A673 (cell line): ENCODE measurements at regions not wholly inside any gene's neighbourhood (a gene's known extent, or its start where the extent isn't known, plus 50 kb on each side); places are given as distances from the start of the nearest gene placed in this dataset.

ENCODE experiments used
- BruUV-seq: library from RNA; stranded (reverse); fragments of 400-500 nt; replicated peaks from 2 replicates; lab custom pipeline; 2021; lab: Mats Ljungman, UMichigan
- CTCF ChIA-PET: fragments of 300-600 bp; sonication (Branson Sonifier 250); formaldehyde crosslinking; loops from one replicate; lab custom pipeline; 2022; ENCODE audit warnings: antibody characterized with exemption; lab: Charles Lee
- POLR2A ChIA-PET: fragments of 300-600 bp; sonication (Branson Sonifier 250); formaldehyde crosslinking; loops from one replicate; lab custom pipeline; 2022; ENCODE audit warnings: antibody characterized with exemption; ENCODE audit not compliant: low non-redundant PET; lab: Charles Lee
- DNase-seq: peaks from one replicate; pipeline ENCODE4 v3.0.0-alpha.2; 2015; ENCODE audit warnings: low spot score
- H3K27ac ChIP-seq: fragments of 200-600 bp; sonication (generic); 2 replicates; pipeline ENCODE4 v1.5.1; 2016; ENCODE audit warnings: mixed run types, low read depth, mild to moderate bottlenecking, mixed read lengths, antibody characterized with exemption, low read length; ENCODE audit not compliant: poor library complexity, severe bottlenecking
- H3K27me3 ChIP-seq: fragments of 200-600 bp; sonication (generic); replicated peaks from 2 replicates; pipeline ENCODE4 v1.6.1; 2017; ENCODE audit warnings: mixed run types, low read depth, mild to moderate bottlenecking, mixed read lengths, antibody characterized with exemption, low read length; ENCODE audit not compliant: insufficient read depth, poor library complexity
- H3K36me3 ChIP-seq: fragments of 200-600 bp; sonication (generic); 2 replicates; pipeline ENCODE4 v1.6.1; 2016; ENCODE audit warnings: mixed run types, mild to moderate bottlenecking, mixed read lengths, antibody characterized with exemption, low read length; ENCODE audit not compliant: insufficient read depth, poor library complexity, severe bottlenecking
- H3K4me1 ChIP-seq: fragments of 200-600 bp; sonication (generic); 2 replicates; pipeline ENCODE4 v1.6.1; 2017; ENCODE audit warnings: mixed run types, mild to moderate bottlenecking, mixed read lengths, antibody characterized with exemption, low read length; ENCODE audit not compliant: insufficient read depth, poor library complexity, severe bottlenecking
- H3K4me3 ChIP-seq: fragments of 200-600 bp; sonication (generic); 2 replicates; pipeline ENCODE4 v1.5.1; 2016; ENCODE audit warnings: low read depth, mixed run types, mild to moderate bottlenecking, mixed read lengths, low read length; ENCODE audit not compliant: poor library complexity, severe bottlenecking
- H3K9me3 ChIP-seq: fragments of 200-600 bp; sonication (generic); 2 replicates; pipeline ENCODE4 v1.6.1; 2016; ENCODE audit warnings: mixed run types, low read depth, mild to moderate bottlenecking, mixed read lengths, antibody characterized with exemption, low read length; ENCODE audit not compliant: poor library complexity, severe bottlenecking
- EZH2 ChIP-seq: fragments of 200-600 bp; sonication (generic); IDR thresholded peaks from 2 replicates; pipeline ENCODE4 v1.6.1; 2017; ENCODE audit warnings: borderline replicate concordance, low read depth, mild to moderate bottlenecking, mixed read lengths, antibody characterized with exemption, low read length; ENCODE audit not compliant: poor library complexity, severe bottlenecking
- intact Hi-C: fragments of 100-400 bp; cut with micrococcal nuclease; formaldehyde crosslinking; loops from one replicate; pipeline ENCODE4 v1.10.0; 2022; ENCODE audit not compliant: unreplicated experiment
- TF ChIP-seq, protein P1 (sequence below): fragments of 300-800, 200-600 bp; sonication (generic); conservative IDR thresholded peaks from 2 replicates; pipeline ENCODE4 v1.5.1; 2017; ENCODE audit warnings: low read depth, mild to moderate bottlenecking, antibody characterized with exemption, low read length, moderate library complexity, mixed read lengths

DNA sequence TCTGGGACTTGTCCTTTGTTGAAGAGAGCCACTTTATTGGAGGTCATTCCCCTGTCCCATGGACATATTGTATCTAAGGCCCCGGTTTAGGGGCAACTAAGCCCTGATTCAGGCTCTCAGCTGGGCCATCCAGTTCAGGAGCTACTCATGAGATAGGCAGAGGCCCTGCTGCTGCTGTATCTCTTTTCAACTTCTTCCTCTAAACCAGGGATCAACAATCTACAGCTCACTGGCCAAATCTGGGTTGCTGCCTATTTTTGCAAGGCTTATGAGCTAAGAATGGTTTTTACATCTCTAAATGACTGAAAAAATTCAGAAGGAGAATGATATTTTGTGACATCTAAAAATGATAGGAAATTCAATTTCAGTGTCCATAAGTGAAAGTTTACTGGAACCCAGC is 166.8 kb upstream of the GLI3 start:
- intact Hi-C loops: no loop called here
- Histone ChIP-seq H3K27me3 (no peaks in the 10 kb centered on the region), H3K36me3 (no peaks in the 10 kb centered on the region), H3K27ac (no peak overlapping the region), H3K4me3 (no peak overlapping the region), H3K4me1 (no peaks in the 10 kb centered on the region), H3K9me3 (no peaks in the 10 kb centered on the region)
- BruUV-seq: no TSS peak
- DNase-seq: no peak
- ChIA-PET POLR2A (no interaction called here), CTCF (no interaction called here)
- TF ChIP-seq, protein P1, sequence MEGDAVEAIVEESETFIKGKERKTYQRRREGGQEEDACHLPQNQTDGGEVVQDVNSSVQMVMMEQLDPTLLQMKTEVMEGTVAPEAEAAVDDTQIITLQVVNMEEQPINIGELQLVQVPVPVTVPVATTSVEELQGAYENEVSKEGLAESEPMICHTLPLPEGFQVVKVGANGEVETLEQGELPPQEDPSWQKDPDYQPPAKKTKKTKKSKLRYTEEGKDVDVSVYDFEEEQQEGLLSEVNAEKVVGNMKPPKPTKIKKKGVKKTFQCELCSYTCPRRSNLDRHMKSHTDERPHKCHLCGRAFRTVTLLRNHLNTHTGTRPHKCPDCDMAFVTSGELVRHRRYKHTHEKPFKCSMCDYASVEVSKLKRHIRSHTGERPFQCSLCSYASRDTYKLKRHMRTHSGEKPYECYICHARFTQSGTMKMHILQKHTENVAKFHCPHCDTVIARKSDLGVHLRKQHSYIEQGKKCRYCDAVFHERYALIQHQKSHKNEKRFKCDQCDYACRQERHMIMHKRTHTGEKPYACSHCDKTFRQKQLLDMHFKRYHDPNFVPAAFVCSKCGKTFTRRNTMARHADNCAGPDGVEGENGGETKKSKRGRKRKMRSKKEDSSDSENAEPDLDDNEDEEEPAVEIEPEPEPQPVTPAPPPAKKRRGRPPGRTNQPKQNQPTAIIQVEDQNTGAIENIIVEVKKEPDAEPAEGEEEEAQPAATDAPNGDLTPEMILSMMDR: no peak
- no peak for TF ChIP-seq EZH2

DNA sequence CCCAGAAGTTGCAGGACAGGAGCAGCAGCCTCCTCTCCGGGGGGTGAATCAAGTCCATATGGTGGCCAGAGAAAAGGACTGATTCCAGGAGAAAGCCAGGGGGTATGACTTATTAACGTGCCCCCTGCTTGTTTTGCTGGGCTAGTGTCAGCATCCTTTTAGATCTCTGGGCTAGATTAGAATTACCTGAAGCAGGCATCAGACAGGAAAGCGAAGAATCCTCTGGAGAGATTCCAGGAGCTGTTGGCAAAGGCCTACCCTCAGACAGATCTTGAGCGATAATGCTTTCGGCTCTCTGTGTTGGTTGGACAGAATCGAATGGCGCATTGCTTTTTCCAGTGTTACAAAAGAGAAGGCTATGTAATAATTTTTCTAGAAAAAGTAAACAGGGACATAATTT is 164.0 kb upstream of the GLI3 start:
- intact Hi-C loops: no loop called here
- Histone ChIP-seq H3K4me3 (no peak overlapping the region), H3K36me3 (no peaks in the 10 kb centered on the region), H3K9me3 (no peaks in the 10 kb centered on the region), H3K27ac (no peak overlapping the region), H3K4me1 (no peaks in the 10 kb centered on the region), H3K27me3 (no peaks in the 10 kb centered on the region)
- POLR2A ChIA-PET: no interaction called here
- BruUV-seq: no TSS peak
- TF ChIP-seq, protein P1: no peak
- TF ChIP-seq EZH2: no peak
- CTCF ChIA-PET: no interaction called here
- DNase-seq: no peak

DNA sequence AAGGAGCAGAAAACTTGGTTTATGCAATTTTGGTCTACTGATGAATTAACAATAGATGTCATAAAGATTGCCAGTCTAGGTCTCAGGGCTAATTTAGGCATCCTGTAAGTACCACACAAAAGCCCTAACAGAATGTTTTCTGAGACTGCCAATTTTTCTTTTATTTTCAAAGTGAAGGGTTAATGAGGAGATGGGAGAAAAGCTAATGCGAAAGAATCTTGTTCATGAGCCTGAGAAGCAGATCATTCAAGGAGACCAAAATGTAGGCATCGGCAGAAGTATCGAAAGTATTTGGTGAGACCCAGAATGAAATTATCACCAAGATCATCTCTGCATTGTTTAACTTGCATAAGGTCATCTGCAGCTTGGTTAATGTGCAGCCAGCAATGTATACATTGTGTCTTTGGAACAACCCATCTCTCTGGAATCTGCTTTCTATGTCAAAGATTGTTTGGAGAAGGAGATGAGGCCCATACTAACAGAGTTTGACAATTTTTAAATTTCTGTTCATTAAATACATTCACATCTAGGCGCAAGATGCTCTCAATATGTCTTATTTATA is 163.3 kb upstream of the GLI3 start:
- H3K9me3 ChIP-seq: no peaks in the 10 kb centered on the region
- no peak overlapping the region for H3K4me3 ChIP-seq
- H3K27ac ChIP-seq: no peak overlapping the region
- TF ChIP-seq, protein P1: no peak
- no peak for TF ChIP-seq EZH2
- no peak for DNase-seq
- no TSS peak for BruUV-seq
- intact Hi-C loops: no loop called here
- ChIA-PET POLR2A (no interaction called here), CTCF (no interaction called here)
- H3K36me3 ChIP-seq: no peaks in the 10 kb centered on the region
- no peaks in the 10 kb centered on the region for H3K27me3 ChIP-seq
- H3K4me1 ChIP-seq: no peaks in the 10 kb centered on the region
